Mesenchymal stem cell (in vitro differentiated cells and primary cell): ENCODE measurements at regions not wholly inside any gene's neighbourhood (a gene's known extent, or its start where the extent isn't known, plus 50 kb on each side); places are given as distances from the start of the nearest gene placed in this dataset.

Source experiments
- DNase-seq: peaks from one replicate; pipeline ENCODE4 v3.0.0-alpha.2; 2013
- H2AFZ ChIP-seq: one replicate; pipeline ENCODE4 v1.6.1; 2013; ENCODE audit warnings: low read depth, mild to moderate bottlenecking, control low read depth, inconsistent platforms, low read length, moderate library complexity
- H2AK5ac ChIP-seq: 2 replicates; pipeline ENCODE4 v1.6.1; 2013; ENCODE audit warnings: low read length, moderate library complexity, mild to moderate bottlenecking, inconsistent platforms; ENCODE audit not compliant: severe bottlenecking
- H2BK120ac ChIP-seq: one replicate; pipeline ENCODE4 v1.6.1; 2013; ENCODE audit warnings: low read depth, mild to moderate bottlenecking, inconsistent platforms, low read length, moderate library complexity
- H2BK12ac ChIP-seq, 2 experiments: one replicate each; pipeline ENCODE4 v1.6.1; 2013; ENCODE audit warnings: inconsistent platforms in 2 of 2, low read length in 2 of 2, mild to moderate bottlenecking in 2 of 2, moderate library complexity in 2 of 2, control low read depth in 1 of 2
- H2BK15ac ChIP-seq: one replicate; pipeline ENCODE4 v1.6.1; 2013; ENCODE audit warnings: mild to moderate bottlenecking, low read depth, inconsistent platforms; ENCODE audit not compliant: poor library complexity, severe bottlenecking
- H2BK5ac ChIP-seq: 2 replicates; pipeline ENCODE4 v1.6.1; 2013; ENCODE audit warnings: low read depth, mild to moderate bottlenecking, low read length, control low read depth, inconsistent platforms; ENCODE audit not compliant: poor library complexity, severe bottlenecking
- H3K14ac ChIP-seq, 2 experiments: one replicate each; pipeline ENCODE4 v1.6.1; 2013; ENCODE audit warnings: inconsistent platforms in 2 of 2, low read length in 2 of 2, control low read depth in 1 of 2, mild to moderate bottlenecking in 1 of 2, moderate library complexity in 1 of 2
- H3K18ac ChIP-seq, 2 experiments: one replicate each; pipeline ENCODE4 v1.6.1; 2013; ENCODE audit warnings: inconsistent platforms in 2 of 2, low read length in 2 of 2, control low read depth in 1 of 2, low read depth in 1 of 2, mild to moderate bottlenecking in 1 of 2
- H3K23ac ChIP-seq, 2 experiments: one replicate each; pipeline ENCODE4 v1.6.1; 2013; ENCODE audit warnings: inconsistent platforms in 2 of 2, low read length in 2 of 2, mild to moderate bottlenecking in 2 of 2, moderate library complexity in 2 of 2, control low read depth in 1 of 2
- H3K27ac ChIP-seq: 2 replicates; pipeline ENCODE4 v1.5.1; 2013; ENCODE audit warnings: mild to moderate bottlenecking, moderate library complexity, low read length, control low read depth, inconsistent platforms; ENCODE audit not compliant: poor library complexity, severe bottlenecking
- H3K27me3 ChIP-seq, 2 experiments: 2 replicates each; pipeline versions ENCODE4 v1.6.1 to v1.7.0; 2013; ENCODE audit warnings: low read length in 2 of 2, mild to moderate bottlenecking in 2 of 2, moderate library complexity in 2 of 2, control low read depth in 1 of 2, inconsistent platforms in 1 of 2; ENCODE audit not compliant: control insufficient read depth in 1 of 2, insufficient read depth in 1 of 2
- H3K36me3 ChIP-seq, 2 experiments: 2 replicates each; pipeline versions ENCODE4 v1.6.1 to v1.7.0; 2013; ENCODE audit warnings: low read length in 2 of 2, control low read depth in 1 of 2, inconsistent platforms in 1 of 2, low read depth in 1 of 2, mild to moderate bottlenecking in 1 of 2; ENCODE audit not compliant: insufficient read depth in 2 of 2, control insufficient read depth in 1 of 2
- H3K4ac ChIP-seq, 2 experiments: one replicate each; pipeline ENCODE4 v1.6.1; 2013; ENCODE audit warnings: inconsistent platforms in 2 of 2, low read length in 2 of 2, mild to moderate bottlenecking in 2 of 2, moderate library complexity in 2 of 2, control low read depth in 1 of 2, low read depth in 1 of 2
- H3K4me1 ChIP-seq: 2 replicates; pipeline ENCODE4 v1.6.1; 2013; ENCODE audit warnings: low read depth, low read length, control low read depth; ENCODE audit not compliant: control insufficient read depth, insufficient read depth
- H3K4me2 ChIP-seq: 2 replicates; pipeline ENCODE4 v1.6.1; 2013; ENCODE audit warnings: low read length, mild to moderate bottlenecking, inconsistent platforms; ENCODE audit not compliant: poor library complexity, severe bottlenecking
- H3K4me3 ChIP-seq, 2 experiments: 2 replicates each; pipeline versions ENCODE4 v1.5.1 to v1.7.0; 2013; ENCODE audit warnings: low read length in 2 of 2, mild to moderate bottlenecking in 2 of 2, control low read depth in 1 of 2, low read depth in 1 of 2; ENCODE audit not compliant: insufficient read depth in 1 of 2
- H3K79me1 ChIP-seq: replicated peaks from 2 replicates; pipeline ENCODE4 v1.6.1; 2013; ENCODE audit warnings: mild to moderate bottlenecking, control low read depth, low read length, inconsistent platforms; ENCODE audit not compliant: poor library complexity, severe bottlenecking
- H3K9ac ChIP-seq: 2 replicates; pipeline ENCODE4 v1.7.0; 2013; ENCODE audit warnings: mild to moderate bottlenecking, low read length, moderate library complexity
- H3K9me3 ChIP-seq: 2 replicates; pipeline ENCODE4 v1.7.0; 2013; ENCODE audit warnings: mild to moderate bottlenecking, low read length; ENCODE audit not compliant: control insufficient read depth
- H4K8ac ChIP-seq: one replicate; pipeline ENCODE4 v1.6.1; 2013; ENCODE audit warnings: inconsistent platforms, mild to moderate bottlenecking, low read length, moderate library complexity
- H4K91ac ChIP-seq: one replicate; pipeline ENCODE4 v1.6.1; 2013; ENCODE audit warnings: mild to moderate bottlenecking, low read length, inconsistent platforms
- WGBS: methylation state at CpG from one replicate; pipeline ENCODE4 v1.1.7; 2013; ENCODE audit warnings: mixed read lengths; 5-methylcytosine and 5-hydroxymethylcytosine counted together

- no peak overlapping the region for H3K23ac ChIP-seq
- H2BK12ac ChIP-seq = no peak overlapping the region
- no peak for DNase-seq
- no peaks in the 10 kb centered on the region for H3K4me1 ChIP-seq
- H3K27ac ChIP-seq = no peak overlapping the region
- no peak overlapping the region for H3K14ac ChIP-seq
- H3K9me3 ChIP-seq = no peaks in the 10 kb centered on the region
- no peaks in the 10 kb centered on the region for H3K36me3 ChIP-seq
- no peak overlapping the region for H4K8ac ChIP-seq
- H3K79me1 ChIP-seq = no peaks in the 10 kb centered on the region
- H3K27me3 ChIP-seq = no peaks in the 10 kb centered on the region
- H3K4ac ChIP-seq = no peak overlapping the region
- no peak overlapping the region for H2AK5ac ChIP-seq
- H2BK5ac ChIP-seq = no peak overlapping the region
- H3K4me2 ChIP-seq = no peak overlapping the region
- H2AFZ ChIP-seq = no peak overlapping the region
- WGBS = 98% methylated on average over 3 of the region's 3 CpGs
- no peak overlapping the region for H3K9ac ChIP-seq
- no peak overlapping the region for H2BK15ac ChIP-seq
- no peak overlapping the region for H4K91ac ChIP-seq
- no peak overlapping the region for H3K4me3 ChIP-seq
- no peak overlapping the region for H3K18ac ChIP-seq
- no peak overlapping the region for H2BK120ac ChIP-seq
Observed at GRCh38 chr4:163795885-163796284, 301.4 kb downstream of the TMA16 start.

DNA sequence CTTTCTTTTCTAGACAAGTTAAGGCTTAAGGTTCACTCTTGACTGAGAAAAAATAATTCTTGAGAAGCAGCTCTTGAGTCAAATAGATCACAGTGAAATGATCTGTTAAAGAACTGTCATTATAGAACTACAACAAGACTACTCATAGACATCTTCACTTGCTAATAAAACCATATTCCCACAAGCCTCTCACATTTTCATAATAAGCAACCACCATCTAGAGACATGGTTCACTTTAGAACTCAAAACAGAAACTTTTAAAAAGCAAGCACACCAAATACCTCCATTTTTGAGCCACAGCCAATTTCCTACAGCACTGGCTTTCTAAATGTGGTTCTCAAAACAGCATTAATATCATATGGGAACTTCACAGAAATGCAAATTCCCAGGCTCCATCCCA lies 309.5 kb downstream of the TMA16 start:
- Histone ChIP-seq H3K27me3 (no peaks in the 10 kb centered on the region), H2AK5ac (no peak overlapping the region), H2BK15ac (no peak overlapping the region), H4K91ac (no peak overlapping the region), H2BK120ac (no peak overlapping the region), H3K18ac (no peak overlapping the region), H2BK5ac (no peak overlapping the region), H3K4me2 (no peak overlapping the region), H3K4me1 (no peaks in the 10 kb centered on the region), H3K14ac (no peak overlapping the region), H3K27ac (no peak overlapping the region), H2BK12ac (no peak overlapping the region), H2AFZ (no peak overlapping the region), H3K36me3 (no peaks in the 10 kb centered on the region), H3K9ac (no peak overlapping the region), H3K23ac (no peak overlapping the region), H3K4ac (no peak overlapping the region), H3K9me3 (no peaks in the 10 kb centered on the region), H3K79me1 (no peaks in the 10 kb centered on the region), H3K4me3 (no peak overlapping the region), H4K8ac (no peak overlapping the region)
- DNase-seq = no peak

- H3K9me3 ChIP-seq = no peaks in the 10 kb centered on the region
- DNase-seq = peak; percentile 1
- no peak overlapping the region for H3K18ac ChIP-seq
- no peak overlapping the region for H2AFZ ChIP-seq
- H2BK5ac ChIP-seq = no peak overlapping the region
- no peak overlapping the region for H3K4ac ChIP-seq
- H3K4me2 ChIP-seq = no peak overlapping the region
- no peak overlapping the region for H2BK15ac ChIP-seq
- H3K9ac ChIP-seq = no peak overlapping the region
- no peaks in the 10 kb centered on the region for H3K27me3 ChIP-seq
- 100% methylated on average over 1 of the region's 2 CpGs for WGBS
- H3K4me1 ChIP-seq = no peaks in the 10 kb centered on the region
- H2BK12ac ChIP-seq = no peak overlapping the region
- no peak overlapping the region for H2AK5ac ChIP-seq
- H4K8ac ChIP-seq = no peak overlapping the region
- H3K36me3 ChIP-seq = no peaks in the 10 kb centered on the region
- H3K4me3 ChIP-seq = no peak overlapping the region
- no peak overlapping the region for H4K91ac ChIP-seq
- no peak overlapping the region for H2BK120ac ChIP-seq
- no peak overlapping the region for H3K27ac ChIP-seq
- H3K79me1 ChIP-seq = no peaks in the 10 kb centered on the region
- no peak overlapping the region for H3K23ac ChIP-seq
- H3K14ac ChIP-seq = no peak overlapping the region
Observed at GRCh38 chr4:163806653-163807052, 312.2 kb downstream of the TMA16 start.

DNA sequence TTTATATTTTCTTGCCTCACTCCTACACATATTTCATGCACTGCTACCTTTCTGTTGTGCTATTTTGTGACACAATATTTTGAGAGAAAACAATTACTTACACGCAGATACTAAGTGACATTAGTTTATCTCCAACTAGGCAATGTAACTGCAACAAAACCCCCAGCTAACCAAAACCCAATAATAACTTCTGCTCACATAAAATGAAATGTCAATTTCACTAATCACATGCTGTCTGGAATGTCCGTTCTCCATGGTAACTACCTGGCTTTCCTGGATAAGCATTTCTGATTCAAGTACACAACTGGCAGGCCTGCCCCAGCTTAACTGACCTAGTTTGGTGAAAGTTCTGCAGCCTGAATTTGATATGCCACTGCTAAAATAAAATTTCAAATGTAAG lies 313.5 kb downstream of the TMA16 start:
- no peak overlapping the region for H3K4ac ChIP-seq
- H3K9me3 ChIP-seq = no peaks in the 10 kb centered on the region
- H3K27me3 ChIP-seq = no peaks in the 10 kb centered on the region
- no peaks in the 10 kb centered on the region for H3K79me1 ChIP-seq
- H2AK5ac ChIP-seq = no peak overlapping the region
- no peak overlapping the region for H3K4me2 ChIP-seq
- no peak overlapping the region for H2BK5ac ChIP-seq
- H3K14ac ChIP-seq = no peak overlapping the region
- no peak overlapping the region for H3K9ac ChIP-seq
- no peak overlapping the region for H3K23ac ChIP-seq
- H2BK120ac ChIP-seq = no peak overlapping the region
- H3K4me1 ChIP-seq = no peaks in the 10 kb centered on the region
- WGBS = 89% methylated on average over 2 of the region's 2 CpGs
- DNase-seq = no peak
- no peak overlapping the region for H3K27ac ChIP-seq
- no peaks in the 10 kb centered on the region for H3K36me3 ChIP-seq
- H3K18ac ChIP-seq = no peak overlapping the region
- no peak overlapping the region for H3K4me3 ChIP-seq
- H4K8ac ChIP-seq = no peak overlapping the region
- H4K91ac ChIP-seq = no peak overlapping the region
- no peak overlapping the region for H2BK12ac ChIP-seq
- H2BK15ac ChIP-seq = no peak overlapping the region
- no peak overlapping the region for H2AFZ ChIP-seq
